ENCODE measurements at regions not wholly inside any gene's neighbourhood (a gene's known extent, or its start where the extent isn't known, plus 50 kb on each side); places are given as distances from the start of the nearest gene placed in this dataset.

DNA sequence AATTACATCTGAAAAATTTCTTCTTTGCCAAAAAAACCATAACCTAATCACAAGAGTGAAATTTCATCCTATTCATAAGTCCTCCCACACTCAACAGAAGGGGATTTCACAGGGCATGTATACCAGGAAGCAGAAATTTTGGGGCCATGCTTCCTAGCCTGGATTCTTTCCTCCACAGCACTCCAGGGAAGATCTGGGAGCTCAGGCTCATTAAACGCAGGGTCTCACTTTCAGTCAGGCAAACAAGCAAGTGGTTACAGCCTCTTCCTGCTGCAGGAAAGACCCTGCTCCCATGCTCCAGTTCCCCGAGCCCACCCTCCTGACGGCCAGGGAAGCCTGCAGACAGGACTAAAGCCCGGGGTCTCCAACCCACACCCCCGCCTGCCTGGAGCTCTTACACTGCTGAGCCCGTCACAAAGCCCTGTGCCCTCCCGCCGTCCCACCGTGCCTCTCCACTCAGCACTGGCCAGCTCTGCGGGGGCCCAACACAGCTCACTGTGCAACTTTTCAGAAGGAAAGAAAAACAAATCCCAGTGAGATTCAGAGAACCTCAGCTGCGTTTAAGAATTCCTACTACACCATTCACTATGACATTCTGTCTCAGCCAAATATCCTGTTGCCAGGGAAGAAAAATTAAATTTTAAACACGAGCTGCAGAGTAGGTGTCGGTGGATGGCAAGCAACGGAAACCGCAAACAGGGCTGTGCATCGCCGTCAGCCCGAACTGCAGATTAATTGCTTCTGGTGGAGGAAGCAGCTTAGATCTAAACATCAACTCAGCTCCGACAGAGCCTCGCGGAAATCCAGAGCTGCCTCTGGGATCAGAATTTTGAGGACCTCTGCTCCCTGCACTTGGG, 106.7 kb upstream of the SFSWAP start:
- H3K27ac ChIP-seq (ENCODE audit: low read depth, low read length), result no peak overlapping the region
- no peak overlapping the region for H3K9ac ChIP-seq (ENCODE audit: low read length)
- H3K36me3 ChIP-seq (ENCODE audit: control insufficient read depth, insufficient read depth, low read length), result no peaks in the 10 kb centered on the region
- peaks cover 2% of the 10 kb centered on the region for H3K27me3 ChIP-seq (ENCODE audit: control insufficient read depth, insufficient read depth, low read length)
- no peaks in the 10 kb centered on the region for H3K4me1 ChIP-seq (ENCODE audit: control insufficient read depth, insufficient read depth, low read length)
- H3K4me3 ChIP-seq (ENCODE audit: low read length), result no peak overlapping the region

DNA sequence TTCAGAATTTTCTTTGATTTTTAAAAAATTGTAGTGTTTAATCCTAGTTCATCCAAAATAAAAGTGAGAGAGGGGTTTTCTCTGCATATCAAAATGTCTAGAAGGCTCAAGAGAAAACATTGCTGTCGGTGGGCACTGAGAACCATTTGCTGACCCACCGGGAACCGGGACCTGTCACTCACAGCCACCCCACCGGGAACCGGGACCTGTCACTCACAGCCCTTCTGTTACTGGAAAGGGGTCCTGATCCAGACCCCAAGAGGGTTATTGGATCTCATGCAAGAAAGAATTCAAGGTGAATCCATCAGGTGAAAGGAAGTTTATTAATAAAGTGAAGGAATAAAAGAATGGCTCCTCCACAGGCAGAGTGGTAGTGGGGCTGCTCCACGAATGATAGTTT, 106.0 kb upstream of the SFSWAP start:
- Histone ChIP-seq H3K9ac (ENCODE audit: low read length) (no peak overlapping the region), H3K27ac (ENCODE audit: low read depth, low read length) (no peak overlapping the region), H3K4me1 (ENCODE audit: control insufficient read depth, insufficient read depth, low read length) (no peaks in the 10 kb centered on the region), H3K27me3 (ENCODE audit: control insufficient read depth, insufficient read depth, low read length) (no peaks in the 10 kb centered on the region), H3K36me3 (ENCODE audit: control insufficient read depth, insufficient read depth, low read length) (no peaks in the 10 kb centered on the region), H3K4me3 (ENCODE audit: low read length) (no peak overlapping the region)

DNA sequence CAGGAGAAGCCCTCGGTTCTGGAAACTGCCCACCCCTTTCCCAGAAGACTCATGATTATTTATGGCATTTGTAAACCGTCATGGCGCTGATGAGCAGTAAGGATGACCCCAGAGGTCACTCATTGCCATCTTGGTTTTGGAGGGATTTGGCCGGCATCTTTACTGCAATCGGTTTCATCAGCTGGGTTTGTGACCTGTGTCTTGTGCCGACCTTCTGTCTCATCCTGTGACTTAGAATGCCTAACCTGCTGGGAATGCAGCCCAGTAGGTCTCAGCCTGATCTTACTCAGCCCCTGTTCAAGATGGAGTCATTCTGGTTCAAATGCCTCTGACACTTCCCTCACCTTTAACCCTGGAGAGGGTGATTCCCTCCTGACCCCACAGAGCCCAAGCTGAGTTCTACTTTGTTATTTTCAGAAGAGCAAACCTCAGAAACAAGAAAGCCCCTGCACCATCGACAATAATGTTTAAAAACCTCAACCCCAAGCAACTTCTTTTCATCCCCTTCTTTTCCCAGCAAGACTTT, 105.5 kb upstream of the SFSWAP start:
- Histone ChIP-seq H3K36me3 (ENCODE audit: control insufficient read depth, insufficient read depth, low read length) (no peaks in the 10 kb centered on the region), H3K9ac (ENCODE audit: low read length) (no peak overlapping the region), H3K4me1 (ENCODE audit: control insufficient read depth, insufficient read depth, low read length) (no peaks in the 10 kb centered on the region), H3K4me3 (ENCODE audit: low read length) (no peak overlapping the region), H3K27ac (ENCODE audit: low read depth, low read length) (no peak overlapping the region), H3K27me3 (ENCODE audit: control insufficient read depth, insufficient read depth, low read length) (no peaks in the 10 kb centered on the region)

DNA sequence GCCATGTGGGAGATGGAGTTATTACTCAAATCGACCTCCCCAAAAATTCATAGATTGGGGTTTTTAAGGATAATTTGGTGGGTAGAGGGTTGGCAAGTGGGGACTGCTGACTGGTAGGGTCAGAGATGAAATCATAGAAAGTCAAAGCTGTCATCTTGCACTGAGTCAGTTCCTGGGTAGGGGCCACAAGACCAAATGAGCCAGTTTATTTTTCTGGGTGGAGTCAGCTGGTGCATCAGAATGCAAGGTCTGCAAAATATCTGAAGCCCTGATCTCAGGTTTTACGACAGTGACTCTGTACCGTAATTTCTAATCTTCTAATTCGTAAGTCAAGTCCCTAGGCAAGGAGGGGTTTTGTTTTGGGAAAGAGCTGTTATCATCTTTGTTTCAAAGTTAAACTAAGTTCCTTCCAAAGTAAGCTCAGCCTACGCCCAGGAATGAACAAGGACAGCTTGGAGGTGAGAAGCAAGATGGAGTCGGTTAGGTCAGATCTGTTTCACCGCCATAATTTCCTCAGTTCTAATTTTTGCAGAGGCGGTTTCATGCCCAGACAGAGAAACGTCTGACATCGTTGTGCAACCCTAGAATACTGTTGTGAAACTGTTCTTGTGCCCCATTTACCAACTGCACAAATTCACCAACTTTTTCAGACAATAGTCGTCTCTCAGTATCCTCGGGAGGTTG, 104.5 kb upstream of the SFSWAP start:
- no peaks in the 10 kb centered on the region for H3K36me3 ChIP-seq (ENCODE audit: control insufficient read depth, insufficient read depth, low read length)
- no peaks in the 10 kb centered on the region for H3K27me3 ChIP-seq (ENCODE audit: control insufficient read depth, insufficient read depth, low read length)
- no peak overlapping the region for H3K9ac ChIP-seq (ENCODE audit: low read length)
- H3K27ac ChIP-seq (ENCODE audit: low read depth, low read length), result no peak overlapping the region
- H3K4me3 ChIP-seq (ENCODE audit: low read length), result no peak overlapping the region
- H3K4me1 ChIP-seq (ENCODE audit: control insufficient read depth, insufficient read depth, low read length), result no peaks in the 10 kb centered on the region

DNA sequence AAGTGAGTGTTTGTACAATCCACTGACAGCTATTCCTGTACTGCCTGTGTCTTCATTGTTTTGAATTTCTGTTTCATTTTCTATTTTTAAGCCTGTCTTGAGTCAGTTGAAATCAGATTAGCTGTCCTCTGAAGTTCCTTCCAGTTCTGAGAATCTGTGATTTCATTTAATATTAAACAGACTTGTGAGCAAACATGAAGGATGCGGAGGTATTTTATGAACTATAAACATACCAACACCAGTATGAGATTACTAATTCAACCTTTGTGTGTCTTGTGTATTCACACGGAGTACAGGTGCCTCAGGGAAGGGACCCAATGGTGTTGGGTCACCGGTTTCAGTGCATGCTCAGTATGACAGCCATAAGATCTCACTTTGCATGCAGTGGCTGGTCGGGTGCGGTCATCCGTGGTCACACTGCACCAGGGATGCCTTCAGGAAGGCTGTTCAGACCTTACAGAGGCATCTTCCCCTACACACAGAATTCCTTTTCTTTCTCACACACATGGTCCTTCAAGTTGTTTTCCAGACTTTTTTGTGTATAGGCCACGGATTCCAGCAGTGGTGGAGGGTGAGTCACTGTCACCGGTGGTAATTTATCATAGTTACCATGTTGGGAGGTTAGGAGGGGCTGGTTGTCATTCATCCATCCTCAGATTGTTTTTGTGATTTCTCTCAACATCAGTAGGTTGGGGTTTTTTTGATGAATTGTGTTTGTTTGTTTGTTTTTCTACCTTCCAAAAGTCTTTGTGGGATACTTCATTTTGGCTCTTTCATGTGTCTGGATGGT, 103.0 kb upstream of the SFSWAP start:
- Histone ChIP-seq H3K4me3 (ENCODE audit: low read length) (no peak overlapping the region), H3K27me3 (ENCODE audit: control insufficient read depth, insufficient read depth, low read length) (no peaks in the 10 kb centered on the region), H3K27ac (ENCODE audit: low read depth, low read length) (no peak overlapping the region), H3K9ac (ENCODE audit: low read length) (no peak overlapping the region), H3K36me3 (ENCODE audit: control insufficient read depth, insufficient read depth, low read length) (no peaks in the 10 kb centered on the region), H3K4me1 (ENCODE audit: control insufficient read depth, insufficient read depth, low read length) (no peaks in the 10 kb centered on the region)

DNA sequence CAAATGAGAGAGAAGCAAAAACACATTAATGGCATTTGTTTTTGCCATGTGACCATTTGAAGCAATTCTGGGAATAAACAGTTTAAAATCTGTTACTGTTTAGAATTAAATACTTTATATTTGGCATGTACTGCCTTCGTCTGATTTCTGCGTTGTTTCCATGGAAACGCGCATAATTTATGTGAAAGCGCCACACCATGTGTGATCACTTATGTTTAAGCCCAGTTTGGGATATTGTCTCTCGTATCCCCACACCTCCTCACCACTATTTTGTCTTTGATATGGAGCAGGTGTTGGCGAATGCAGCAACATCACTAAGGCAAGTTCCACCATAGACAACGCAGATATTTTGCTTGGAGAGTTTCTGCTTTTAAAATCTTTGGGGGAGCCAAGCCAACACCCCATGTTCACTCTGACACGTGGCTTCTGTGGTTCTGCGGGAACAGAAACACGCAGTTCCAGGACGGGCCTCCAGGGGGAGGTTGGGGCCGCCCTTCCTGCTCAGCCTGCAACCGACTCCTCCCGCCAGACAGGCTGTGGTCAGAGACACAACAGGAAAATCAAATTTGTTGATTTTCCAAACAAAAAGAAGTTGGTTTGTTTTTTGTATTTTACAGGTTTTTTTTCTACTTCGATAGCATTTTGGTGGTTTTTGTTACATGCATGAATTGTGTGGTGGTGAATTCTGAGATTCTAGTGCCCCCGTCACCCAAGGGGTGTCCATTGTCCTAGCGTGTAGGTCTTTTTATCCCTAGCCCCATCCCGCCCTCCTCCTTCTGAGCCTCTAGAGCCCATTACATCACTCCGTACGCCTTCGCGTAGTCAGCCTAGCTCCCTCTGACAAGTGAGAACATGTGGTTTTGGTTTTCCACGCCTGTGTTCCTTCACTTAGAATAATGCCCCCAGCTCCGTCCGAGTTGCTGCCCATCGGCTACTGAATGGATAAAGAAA, 101.9 kb upstream of the SFSWAP start:
- Histone ChIP-seq H3K27me3 (ENCODE audit: control insufficient read depth, insufficient read depth, low read length) (no peaks in the 10 kb centered on the region), H3K9ac (ENCODE audit: low read length) (no peak overlapping the region), H3K4me3 (ENCODE audit: low read length) (no peak overlapping the region), H3K4me1 (ENCODE audit: control insufficient read depth, insufficient read depth, low read length) (no peaks in the 10 kb centered on the region), H3K27ac (ENCODE audit: low read depth, low read length) (no peak overlapping the region), H3K36me3 (ENCODE audit: control insufficient read depth, insufficient read depth, low read length) (no peaks in the 10 kb centered on the region)

- Histone ChIP-seq H3K9ac (ENCODE audit: low read length) (no peak overlapping the region), H3K27ac (ENCODE audit: low read depth, low read length) (no peak overlapping the region), H3K27me3 (ENCODE audit: control insufficient read depth, insufficient read depth, low read length) (no peaks in the 10 kb centered on the region), H3K36me3 (ENCODE audit: control insufficient read depth, insufficient read depth, low read length) (no peaks in the 10 kb centered on the region), H3K4me1 (ENCODE audit: control insufficient read depth, insufficient read depth, low read length) (no peaks in the 10 kb centered on the region), H3K4me3 (ENCODE audit: low read length) (no peak overlapping the region)
Measured at GRCh38 chr12:131609762-131610161, 101.1 kb upstream of the SFSWAP start.

DNA sequence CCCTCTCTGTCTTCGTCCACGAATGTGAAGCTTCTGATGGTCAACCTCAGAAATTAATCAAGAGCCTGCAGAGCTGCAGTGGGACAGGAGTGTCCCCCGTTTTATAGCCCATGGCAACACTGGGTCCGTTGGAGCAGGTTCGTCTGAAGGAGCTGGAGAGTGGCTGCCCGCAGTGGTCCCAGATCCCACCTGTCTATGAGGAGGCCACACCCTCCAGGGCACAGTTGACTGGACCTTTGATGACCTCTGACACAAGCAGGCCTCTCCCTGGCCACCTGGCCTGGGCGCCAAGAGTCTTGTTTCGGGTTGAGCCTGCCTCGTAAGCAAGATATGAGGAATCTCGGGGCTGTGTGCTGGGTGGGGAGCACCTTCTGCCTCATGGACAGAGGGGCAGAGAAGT, 100.7 kb upstream of the SFSWAP start:
- Histone ChIP-seq H3K4me3 (ENCODE audit: low read length) (no peak overlapping the region), H3K4me1 (ENCODE audit: control insufficient read depth, insufficient read depth, low read length) (no peaks in the 10 kb centered on the region), H3K9ac (ENCODE audit: low read length) (no peak overlapping the region), H3K36me3 (ENCODE audit: control insufficient read depth, insufficient read depth, low read length) (no peaks in the 10 kb centered on the region), H3K27me3 (ENCODE audit: control insufficient read depth, insufficient read depth, low read length) (no peaks in the 10 kb centered on the region), H3K27ac (ENCODE audit: low read depth, low read length) (no peak overlapping the region)

DNA sequence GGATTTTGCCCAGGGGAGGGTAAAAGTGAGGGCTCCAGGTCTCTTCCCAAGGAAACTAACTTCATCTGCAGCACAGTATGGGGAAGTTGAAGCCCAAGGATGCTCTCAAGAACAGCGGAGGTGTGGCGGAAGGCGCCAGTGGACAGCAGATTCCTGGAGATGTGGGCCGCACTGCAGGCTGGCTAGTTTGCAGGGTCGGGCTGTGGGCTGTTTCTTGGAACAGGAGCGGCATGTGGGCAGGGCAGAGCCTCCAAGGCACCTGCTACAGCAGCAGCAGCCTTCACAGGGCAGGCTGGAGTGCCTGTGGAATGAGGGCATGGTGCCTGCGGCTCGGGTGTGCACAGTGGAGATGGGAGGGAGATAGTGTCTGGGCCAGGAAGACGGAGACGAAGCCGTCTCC, 100.0 kb upstream of the SFSWAP start:
- Histone ChIP-seq H3K9ac (ENCODE audit: low read length) (no peak overlapping the region), H3K27me3 (ENCODE audit: control insufficient read depth, insufficient read depth, low read length) (no peaks in the 10 kb centered on the region), H3K27ac (ENCODE audit: low read depth, low read length) (no peak overlapping the region), H3K36me3 (ENCODE audit: control insufficient read depth, insufficient read depth, low read length) (no peaks in the 10 kb centered on the region), H3K4me1 (ENCODE audit: control insufficient read depth, insufficient read depth, low read length) (no peaks in the 10 kb centered on the region), H3K4me3 (ENCODE audit: low read length) (no peak overlapping the region)

- no peaks in the 10 kb centered on the region for H3K4me1 ChIP-seq (ENCODE audit: control insufficient read depth, insufficient read depth, low read length)
- H3K27ac ChIP-seq (ENCODE audit: low read depth, low read length), result no peak overlapping the region
- H3K36me3 ChIP-seq (ENCODE audit: control insufficient read depth, insufficient read depth, low read length), result no peaks in the 10 kb centered on the region
- no peaks in the 10 kb centered on the region for H3K27me3 ChIP-seq (ENCODE audit: control insufficient read depth, insufficient read depth, low read length)
- no peak overlapping the region for H3K4me3 ChIP-seq (ENCODE audit: low read length)
- no peak overlapping the region for H3K9ac ChIP-seq (ENCODE audit: low read length)
Measured at GRCh38 chr12:131611416-131612091, 99.3 kb upstream of the SFSWAP start.

DNA sequence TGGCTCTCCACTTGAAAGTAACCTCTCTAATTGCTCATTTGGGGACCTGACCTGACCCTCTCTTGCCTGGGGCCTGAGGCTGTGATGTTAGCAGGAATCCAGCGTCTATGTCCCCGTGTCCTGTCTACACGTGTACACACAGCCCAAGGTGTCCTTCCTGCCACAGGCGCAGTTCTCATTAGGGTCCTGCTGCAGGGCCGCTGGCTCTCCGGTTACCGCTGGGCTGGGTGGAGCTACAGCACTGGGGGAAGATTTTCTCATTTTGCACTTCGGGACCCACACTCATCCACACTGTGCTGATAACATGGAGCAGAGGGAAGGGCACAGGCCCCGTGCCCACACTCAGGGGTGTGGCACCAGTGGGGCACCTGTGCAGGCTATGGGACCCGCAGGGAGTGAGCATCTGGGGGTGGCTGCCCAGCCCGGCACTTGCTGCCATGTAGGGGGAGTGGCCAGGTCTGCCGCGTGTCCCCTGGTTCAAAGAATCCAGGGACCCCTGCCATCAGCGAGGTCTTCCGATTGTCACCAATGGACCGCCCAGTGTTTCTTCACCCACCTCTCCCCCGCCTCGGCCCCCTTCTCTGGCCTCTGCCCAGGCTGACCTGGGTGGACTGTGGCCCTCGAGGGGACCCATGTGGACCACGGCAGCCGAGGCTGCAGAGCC, 98.7 kb upstream of the SFSWAP start:
- Histone ChIP-seq H3K36me3 (ENCODE audit: control insufficient read depth, insufficient read depth, low read length) (no peaks in the 10 kb centered on the region), H3K9ac (ENCODE audit: low read length) (no peak overlapping the region), H3K4me3 (ENCODE audit: low read length) (no peak overlapping the region), H3K4me1 (ENCODE audit: control insufficient read depth, insufficient read depth, low read length) (no peaks in the 10 kb centered on the region), H3K27ac (ENCODE audit: low read depth, low read length) (no peak overlapping the region), H3K27me3 (ENCODE audit: control insufficient read depth, insufficient read depth, low read length) (no peaks in the 10 kb centered on the region)

All from rectal smooth muscle tissue (tissue), 1 donor.